ENCODE measurements at regions not wholly inside any gene's neighbourhood (a gene's known extent, or its start where the extent isn't known, plus 50 kb on each side); places are given as distances from the start of the nearest gene placed in this dataset.

- peak; percentile 79 for DNase-seq (ENCODE audit: low spot score)
Observed at GRCh38 chr3:159763602-159764489, 224.8 kb upstream of the IL12A start.

GRCh38 chr3:159764490-159765029, 224.1 kb upstream of the IL12A start:
- no peak for DNase-seq (ENCODE audit: low spot score)

GRCh38 chr3:159765030-159765859, 223.4 kb upstream of the IL12A start:
- peak; percentile 95 for DNase-seq (ENCODE audit: low spot score)

GRCh38 chr3:159765860-159766294, 222.8 kb upstream of the IL12A start:
- DNase-seq (ENCODE audit: low spot score): no peak

- peak; percentile 53 for DNase-seq (ENCODE audit: low spot score)
Observed at GRCh38 chr3:159766563-159767185, 222.0 kb upstream of the IL12A start.

GRCh38 chr3:159770998-159771397, 217.6 kb upstream of the IL12A start:
- no peak for DNase-seq (ENCODE audit: low spot score)

- DNase-seq (ENCODE audit: low spot score): no peak
Observed at GRCh38 chr3:159771865-159772611, 216.6 kb upstream of the IL12A start.

GRCh38 chr3:159773706-159774105, 214.9 kb upstream of the IL12A start:
- no peak for DNase-seq (ENCODE audit: low spot score)

- DNase-seq (ENCODE audit: low spot score): peak; percentile 74
Observed at GRCh38 chr3:159775372-159775961, 213.2 kb upstream of the IL12A start.

- DNase-seq (ENCODE audit: low spot score): no peak
Observed at GRCh38 chr3:159776779-159777178, 211.9 kb upstream of the IL12A start.

- DNase-seq (ENCODE audit: low spot score): no peak
Observed at GRCh38 chr3:159779883-159780282, 208.8 kb upstream of the IL12A start.

GRCh38 chr3:159781867-159782266, 206.8 kb upstream of the IL12A start:
- no peak for DNase-seq (ENCODE audit: low spot score)

- DNase-seq (ENCODE audit: low spot score): no peak
Observed at GRCh38 chr3:159782724-159783421, 205.8 kb upstream of the IL12A start.

- no peak for DNase-seq (ENCODE audit: low spot score)
Observed at GRCh38 chr3:159783780-159784742, 204.6 kb upstream of the IL12A start.

- no peak for DNase-seq (ENCODE audit: low spot score)
Observed at GRCh38 chr3:159785273-159785708, 203.3 kb upstream of the IL12A start.

GRCh38 chr3:159786489-159787177, 202.0 kb upstream of the IL12A start:
- DNase-seq (ENCODE audit: low spot score): no peak

- DNase-seq (ENCODE audit: low spot score): peak; percentile 48
Observed at GRCh38 chr3:159787178-159787574, 201.5 kb upstream of the IL12A start.

- no peak for DNase-seq (ENCODE audit: low spot score)
Observed at GRCh38 chr3:159787794-159788205, 200.8 kb upstream of the IL12A start.

- no peak for DNase-seq (ENCODE audit: low spot score)
Observed at GRCh38 chr3:159788291-159788690, 200.3 kb upstream of the IL12A start.

Data from AG08395 (cell line).